AG04449 (cell line): ENCODE measurements at regions not wholly inside any gene's neighbourhood (a gene's known extent, or its start where the extent isn't known, plus 50 kb on each side); places are given as distances from the start of the nearest gene placed in this dataset.
"Not testable (repeated sequence)": the region's sequence is repeated elsewhere in the genome, so short reads cannot be mapped to it uniquely, and the experiment has no call there.

Source experiments
- CTCF ChIA-PET: fragments of 350-600 bp; formaldehyde crosslinking; extraction: SDS; loops from one replicate; lab custom pipeline; 2021; ENCODE audit warnings: antibody characterized with exemption; lab: Yijun Ruan, JAX
- POLR2A ChIA-PET: fragments of 400-600, 350-600 bp; formaldehyde crosslinking; extraction: SDS; loops from one replicate; lab custom pipeline; 2020; ENCODE audit warnings: antibody characterized with exemption, inconsistent platforms; lab: Yijun Ruan, JAX
- DNase-seq: peaks from one replicate; pipeline ENCODE4 v3.0.0-alpha.2; 2010; ENCODE audit warnings: low read depth, low spot score
- H3K4me3 ChIP-seq: 2 replicates; pipeline ENCODE4 v1.5.1; 2011; ENCODE audit warnings: low read depth, mild to moderate bottlenecking, control low read depth, low read length
- CTCF ChIP-seq: IDR thresholded peaks from one replicate; pipeline ENCODE4 v1.5.1; 2011; ENCODE audit warnings: mild to moderate bottlenecking, moderate library complexity, low read length, control low read depth, inconsistent platforms; ENCODE audit not compliant: insufficient read depth; ENCODE audit errors: missing control alignments

- TF ChIP-seq CTCF = no peak
- ChIA-PET POLR2A (no interaction called here), CTCF (no interaction called here)
- no peak overlapping the region for H3K4me3 ChIP-seq
- DNase-seq = no peak
These were observed 51.6 kb upstream of the LYRM9 start for GRCh38 chr17:27944546-27945332.

- POLR2A ChIA-PET = no interaction called here
These were observed 52.1 kb upstream of the LYRM9 start for GRCh38 chr17:27945333-27945616.

GRCh38 chr17:27945953-27946352 lies 52.8 kb upstream of the LYRM9 start:
- no peak overlapping the region for H3K4me3 ChIP-seq
- ChIA-PET CTCF (no interaction called here), POLR2A (no interaction called here)
- no peak for DNase-seq
- no peak for TF ChIP-seq CTCF

More at GRCh38 chr17:27945333-27945616, 52.1 kb upstream of the LYRM9 start:
- H3K4me3 ChIP-seq = no peak overlapping the region
- CTCF ChIA-PET = no interaction called here
- DNase-seq = no peak
- TF ChIP-seq CTCF = no peak

GRCh38 chr17:27946513-27946912 lies 53.3 kb upstream of the LYRM9 start:
- no peak for DNase-seq
- CTCF ChIA-PET = no interaction called here
- H3K4me3 ChIP-seq = no peak overlapping the region
- no peak for TF ChIP-seq CTCF
- POLR2A ChIA-PET = no interaction called here

- no peak for DNase-seq
- no peak for TF ChIP-seq CTCF
- POLR2A ChIA-PET = no interaction called here
- CTCF ChIA-PET = no interaction called here
- H3K4me3 ChIP-seq = no peak overlapping the region
These were observed 53.8 kb upstream of the LYRM9 start for GRCh38 chr17:27947005-27947406.

GRCh38 chr17:27949304-27949703 lies 56.1 kb upstream of the LYRM9 start:
- no peak overlapping the region for H3K4me3 ChIP-seq
- CTCF ChIA-PET = no interaction called here
- POLR2A ChIA-PET = no interaction called here
- no peak for DNase-seq
- TF ChIP-seq CTCF = no peak

- CTCF ChIA-PET, H3K4me3 ChIP-seq, POLR2A ChIA-PET, DNase-seq: not testable (repeated sequence)
These were observed 57.1 kb upstream of the LYRM9 start for GRCh38 chr17:27950225-27950624.
